Activated naive CD8-positive, alpha-beta T cell treated with anti-CD3 and anti-CD28 coated beads, Interleukin-2, amount 50 U/mL, for 24 hours (primary cell): ENCODE measurements at regions not wholly inside any gene's neighbourhood (a gene's known extent, or its start where the extent isn't known, plus 50 kb on each side); places are given as distances from the start of the nearest gene placed in this dataset.
"Not testable (repeated sequence)": the region's sequence is repeated elsewhere in the genome, so short reads cannot be mapped to it uniquely, and the experiment has no call there.

Experiments used
- ATAC-seq: fragments of 150-1000 bp; cut with Tn5 transposase; one replicate; pipeline ENCODE4 v1.10.0; 2021
- DNase-seq: peaks from one replicate; pipeline ENCODE4 v3.0.0; 2021
- H3K27ac Mint-ChIP-seq: one replicate; pipeline ENCODE4 v1.8.0; 2021; ENCODE audit warnings: mild to moderate bottlenecking, mixed read lengths
- H3K27me3 Mint-ChIP-seq: one replicate; pipeline ENCODE4 v1.8.0; 2021; ENCODE audit warnings: mixed read lengths
- H3K36me3 Mint-ChIP-seq: one replicate; pipeline ENCODE4 v1.8.0; 2021; ENCODE audit warnings: low read depth, mixed read lengths
- H3K4me1 Mint-ChIP-seq: one replicate; pipeline ENCODE4 v1.8.0; 2021; ENCODE audit warnings: mixed read lengths
- H3K4me3 Mint-ChIP-seq: one replicate; pipeline ENCODE4 v1.8.0; 2021; ENCODE audit warnings: mild to moderate bottlenecking, moderate library complexity, mixed read lengths
- H3K9me3 Mint-ChIP-seq: one replicate; pipeline ENCODE4 v1.8.0; 2021; ENCODE audit warnings: mixed read lengths

DNA sequence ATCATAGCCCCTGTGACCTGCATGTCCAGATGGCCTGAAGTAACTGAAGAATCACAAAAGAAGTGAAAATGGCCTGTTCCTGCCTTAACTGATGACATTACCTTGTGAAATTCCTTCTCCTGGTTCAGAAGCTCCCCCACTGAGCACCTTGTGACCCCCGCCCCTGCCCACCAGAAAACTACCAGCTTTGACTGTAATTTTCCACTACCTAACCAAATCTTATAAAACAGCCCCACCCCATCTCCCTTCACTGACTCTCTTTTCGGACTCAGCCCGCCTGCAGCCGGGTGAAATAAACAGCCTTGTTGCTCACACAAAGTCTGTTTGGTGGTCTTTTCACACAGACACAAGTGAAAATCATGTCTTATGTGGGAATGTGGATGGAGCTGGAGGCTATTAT is 373.9 kb upstream of the TRPC7 start:
- ATAC-seq, H3K4me3 Mint-ChIP-seq, H3K36me3 Mint-ChIP-seq, H3K27me3 Mint-ChIP-seq, DNase-seq, H3K27ac Mint-ChIP-seq, H3K4me1 Mint-ChIP-seq: not testable (repeated sequence)
- H3K9me3 Mint-ChIP-seq = peaks cover 24% of the 10 kb centered on the region

DNA sequence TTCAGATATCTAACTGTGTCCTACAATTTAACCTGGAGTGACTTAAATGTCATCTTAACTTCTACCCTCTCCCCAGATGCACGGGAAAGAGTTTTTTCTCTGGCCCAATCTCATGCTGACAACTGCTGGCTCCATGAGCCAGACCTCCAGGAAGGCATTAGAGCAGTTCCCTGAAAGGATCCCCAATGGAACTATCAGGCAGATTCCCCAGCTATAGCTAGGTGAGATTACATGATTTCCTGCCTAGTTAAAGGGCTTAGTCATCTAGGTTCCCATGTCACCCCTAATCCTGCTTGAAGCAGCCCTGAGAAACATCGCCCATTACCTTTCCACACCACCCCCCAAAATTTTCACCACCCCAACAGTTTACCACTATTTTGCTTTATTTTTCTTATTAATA is 373.5 kb upstream of the TRPC7 start:
- H3K4me3 Mint-ChIP-seq = no peak overlapping the region
- peaks cover 24% of the 10 kb centered on the region for H3K9me3 Mint-ChIP-seq
- H3K27me3 Mint-ChIP-seq = no peaks in the 10 kb centered on the region
- no peak for ATAC-seq
- no peaks in the 10 kb centered on the region for H3K4me1 Mint-ChIP-seq
- no peak for DNase-seq
- H3K27ac Mint-ChIP-seq = no peak overlapping the region
- H3K36me3 Mint-ChIP-seq = no peaks in the 10 kb centered on the region

DNA sequence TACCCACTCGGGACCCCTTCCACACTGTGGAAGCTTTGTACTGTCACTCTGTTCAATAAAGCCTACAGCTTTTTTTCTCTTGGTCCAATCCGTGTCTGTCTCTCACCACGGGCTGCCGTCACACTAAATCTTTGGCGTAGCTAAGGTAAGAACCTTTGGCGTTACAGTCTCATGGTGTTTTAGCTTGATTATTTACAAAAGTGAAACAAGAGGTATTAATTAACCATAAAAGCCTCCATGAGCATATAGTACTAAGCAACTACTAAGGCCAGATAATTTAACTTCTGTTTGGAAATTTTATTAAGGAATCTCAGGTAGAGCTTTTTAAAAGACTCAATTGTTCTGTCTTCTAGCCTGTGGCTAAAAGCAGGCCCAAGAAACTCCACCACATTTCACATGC is 370.7 kb upstream of the TRPC7 start:
- DNase-seq (no peak), ATAC-seq (no peak)
- H3K4me3 Mint-ChIP-seq = no peak overlapping the region
- H3K9me3 Mint-ChIP-seq = peaks cover 15% of the 10 kb centered on the region
- H3K4me1 Mint-ChIP-seq = no peaks in the 10 kb centered on the region
- no peak overlapping the region for H3K27ac Mint-ChIP-seq
- no peaks in the 10 kb centered on the region for H3K36me3 Mint-ChIP-seq
- H3K27me3 Mint-ChIP-seq = no peaks in the 10 kb centered on the region

DNA sequence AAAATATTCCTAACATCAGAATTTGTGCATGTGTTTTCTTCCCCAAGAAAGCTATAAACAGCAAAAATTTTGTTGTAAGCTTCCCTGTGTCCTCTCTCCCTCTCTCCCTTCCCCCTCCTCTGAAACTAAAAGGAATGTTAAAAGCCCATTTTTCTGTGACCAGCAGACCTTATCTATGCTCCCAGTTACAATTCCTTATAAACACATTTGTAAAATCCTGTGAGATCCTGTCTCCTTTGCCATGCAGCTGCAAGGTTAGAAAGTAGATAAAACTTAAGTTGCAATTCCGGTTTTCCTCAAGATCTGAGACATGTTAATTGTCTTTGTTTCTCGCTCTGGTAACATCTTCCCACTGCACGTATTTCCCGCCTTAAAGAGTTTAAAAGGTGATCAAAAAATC is 370.3 kb upstream of the TRPC7 start:
- H3K4me1 Mint-ChIP-seq, H3K4me3 Mint-ChIP-seq, H3K27me3 Mint-ChIP-seq, ATAC-seq, H3K27ac Mint-ChIP-seq, H3K36me3 Mint-ChIP-seq, DNase-seq: not testable (repeated sequence)
- H3K9me3 Mint-ChIP-seq = peaks cover 13% of the 10 kb centered on the region

- no peaks in the 10 kb centered on the region for H3K4me1 Mint-ChIP-seq
- H3K27ac Mint-ChIP-seq = no peak overlapping the region
- no peak for ATAC-seq
- H3K9me3 Mint-ChIP-seq = peaks cover 13% of the 10 kb centered on the region
- DNase-seq = no peak
- H3K36me3 Mint-ChIP-seq = no peaks in the 10 kb centered on the region
- H3K4me3 Mint-ChIP-seq = no peak overlapping the region
- H3K27me3 Mint-ChIP-seq = no peaks in the 10 kb centered on the region
Observed at GRCh38 chr5:136734628-136735027, 369.3 kb upstream of the TRPC7 start.

- no peak for ATAC-seq
Observed at GRCh38 chr5:136732751-136733150, 367.4 kb upstream of the TRPC7 start.

GRCh38 chr5:136731241-136731900 is 366.0 kb upstream of the TRPC7 start:
- ATAC-seq = no peak

More at GRCh38 chr5:136732751-136733150, 367.4 kb upstream of the TRPC7 start:
- H3K27me3 Mint-ChIP-seq = no peaks in the 10 kb centered on the region
- H3K27ac Mint-ChIP-seq = no peak overlapping the region
- no peak overlapping the region for H3K4me3 Mint-ChIP-seq
- H3K36me3 Mint-ChIP-seq = no peaks in the 10 kb centered on the region
- DNase-seq = no peak
- no peaks in the 10 kb centered on the region for H3K4me1 Mint-ChIP-seq
- peaks cover 8% of the 10 kb centered on the region for H3K9me3 Mint-ChIP-seq

DNA sequence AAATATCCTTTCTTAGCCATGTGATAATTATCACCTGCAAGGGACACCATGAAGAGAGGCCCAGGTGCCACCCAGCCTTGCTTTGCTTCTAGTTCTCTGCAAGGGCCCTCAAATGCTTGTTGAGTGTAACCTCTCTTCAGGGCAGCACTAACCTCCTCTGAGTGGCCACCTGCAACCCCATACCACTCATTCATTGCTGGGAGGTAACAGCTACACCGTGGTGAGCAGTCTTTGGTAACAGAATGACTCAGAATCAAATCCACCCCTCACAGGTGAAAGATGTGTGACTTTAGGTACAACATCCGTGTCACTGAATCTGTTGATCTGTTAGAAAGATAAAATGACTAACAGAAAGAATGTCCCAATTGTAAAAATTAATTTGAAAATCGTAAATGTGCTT is 365.1 kb upstream of the TRPC7 start:
- Mint-ChIP-seq H3K36me3 (no peaks in the 10 kb centered on the region), H3K4me3 (no peak overlapping the region), H3K9me3 (peaks cover 4% of the 10 kb centered on the region), H3K27me3 (no peaks in the 10 kb centered on the region), H3K4me1 (no peaks in the 10 kb centered on the region), H3K27ac (no peak overlapping the region)
- no peak for ATAC-seq
- no peak for DNase-seq

More at GRCh38 chr5:136731241-136731900, 366.0 kb upstream of the TRPC7 start:
- H3K4me1 Mint-ChIP-seq = no peaks in the 10 kb centered on the region
- H3K27me3 Mint-ChIP-seq = no peaks in the 10 kb centered on the region
- DNase-seq = no peak
- H3K9me3 Mint-ChIP-seq = peaks cover 4% of the 10 kb centered on the region
- H3K27ac Mint-ChIP-seq = no peak overlapping the region
- no peaks in the 10 kb centered on the region for H3K36me3 Mint-ChIP-seq
- H3K4me3 Mint-ChIP-seq = no peak overlapping the region

DNA sequence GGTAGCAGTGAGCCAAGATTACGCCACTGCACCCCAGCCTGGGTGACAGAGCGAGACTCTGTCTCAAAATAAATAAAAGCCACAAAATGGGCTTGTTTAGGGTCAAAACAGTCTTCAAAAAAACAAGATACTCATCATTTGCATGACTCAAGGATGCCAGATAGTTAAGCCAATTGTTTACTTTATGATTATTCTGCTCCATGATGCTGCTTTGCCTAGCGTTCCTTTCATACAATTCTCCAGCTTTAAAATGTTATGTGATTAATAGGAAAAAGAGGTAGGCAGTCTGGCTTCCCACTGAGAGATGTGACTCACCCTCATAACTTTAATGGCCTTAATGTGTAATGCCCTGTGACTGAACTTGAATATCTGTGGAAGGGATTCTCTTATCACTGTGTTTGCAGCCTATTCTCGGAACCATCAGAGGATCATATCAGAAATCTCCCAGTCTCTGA is 364.6 kb upstream of the TRPC7 start:
- no peak for ATAC-seq
- H3K4me3 Mint-ChIP-seq = no peak overlapping the region

GRCh38 chr5:136726506-136726905 is 361.2 kb upstream of the TRPC7 start:
- no peak for DNase-seq
- Mint-ChIP-seq H3K9me3 (peaks cover 4% of the 10 kb centered on the region), H3K27ac (no peak overlapping the region), H3K27me3 (no peaks in the 10 kb centered on the region), H3K4me1 (no peaks in the 10 kb centered on the region), H3K4me3 (no peak overlapping the region), H3K36me3 (no peaks in the 10 kb centered on the region)
- no peak for ATAC-seq

More for the DNA sequence above, 364.6 kb upstream of the TRPC7 start:
- Mint-ChIP-seq H3K36me3 (no peaks in the 10 kb centered on the region), H3K9me3 (peaks cover 4% of the 10 kb centered on the region), H3K27ac (no peak overlapping the region), H3K27me3 (no peaks in the 10 kb centered on the region), H3K4me1 (no peaks in the 10 kb centered on the region)
- DNase-seq = no peak

- peaks cover 4% of the 10 kb centered on the region for H3K9me3 Mint-ChIP-seq
- H3K4me3 Mint-ChIP-seq = no peak overlapping the region
- ATAC-seq = no peak
- no peak overlapping the region for H3K27ac Mint-ChIP-seq
- no peaks in the 10 kb centered on the region for H3K4me1 Mint-ChIP-seq
- H3K27me3 Mint-ChIP-seq = no peaks in the 10 kb centered on the region
- H3K36me3 Mint-ChIP-seq = no peaks in the 10 kb centered on the region
- no peak for DNase-seq
Observed at GRCh38 chr5:136724161-136724560, 358.8 kb upstream of the TRPC7 start.

GRCh38 chr5:136722581-136722980 is 357.2 kb upstream of the TRPC7 start:
- H3K9me3 Mint-ChIP-seq = peaks cover 4% of the 10 kb centered on the region
- DNase-seq (no peak), ATAC-seq (no peak)
- no peaks in the 10 kb centered on the region for H3K4me1 Mint-ChIP-seq
- H3K4me3 Mint-ChIP-seq = no peak overlapping the region
- no peak overlapping the region for H3K27ac Mint-ChIP-seq
- no peaks in the 10 kb centered on the region for H3K27me3 Mint-ChIP-seq
- no peaks in the 10 kb centered on the region for H3K36me3 Mint-ChIP-seq

- Mint-ChIP-seq H3K9me3 (peaks cover 4% of the 10 kb centered on the region), H3K36me3 (no peaks in the 10 kb centered on the region), H3K27me3 (no peaks in the 10 kb centered on the region), H3K4me1 (no peaks in the 10 kb centered on the region), H3K27ac (no peak overlapping the region), H3K4me3 (no peak overlapping the region)
- DNase-seq (no peak), ATAC-seq (no peak)
Observed at GRCh38 chr5:136722086-136722485, 356.7 kb upstream of the TRPC7 start.

DNA sequence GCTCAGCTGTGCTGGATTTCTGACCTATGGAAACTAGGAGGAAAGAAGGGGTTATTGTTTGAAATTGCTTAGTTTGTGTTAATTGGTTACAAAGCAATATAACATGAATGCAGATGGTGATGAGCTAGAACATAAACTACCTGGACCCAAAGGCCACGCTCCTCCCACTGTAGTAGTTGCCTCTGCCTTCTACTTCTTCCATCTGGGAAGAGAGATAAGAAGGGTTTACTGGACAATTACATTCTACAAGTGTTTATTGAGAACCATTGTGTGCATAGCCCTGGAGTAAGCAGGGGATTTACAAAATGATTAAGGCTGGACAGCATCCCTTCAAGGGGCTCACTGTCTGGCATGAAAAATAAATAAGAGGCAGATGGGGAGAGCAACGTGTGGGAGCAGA is 355.3 kb upstream of the TRPC7 start:
- H3K9me3 Mint-ChIP-seq = no peaks in the 10 kb centered on the region
- no peak overlapping the region for H3K4me3 Mint-ChIP-seq
- H3K4me1 Mint-ChIP-seq = no peaks in the 10 kb centered on the region
- no peaks in the 10 kb centered on the region for H3K27me3 Mint-ChIP-seq
- ATAC-seq (no peak), DNase-seq (no peak)
- no peaks in the 10 kb centered on the region for H3K36me3 Mint-ChIP-seq
- no peak overlapping the region for H3K27ac Mint-ChIP-seq

DNA sequence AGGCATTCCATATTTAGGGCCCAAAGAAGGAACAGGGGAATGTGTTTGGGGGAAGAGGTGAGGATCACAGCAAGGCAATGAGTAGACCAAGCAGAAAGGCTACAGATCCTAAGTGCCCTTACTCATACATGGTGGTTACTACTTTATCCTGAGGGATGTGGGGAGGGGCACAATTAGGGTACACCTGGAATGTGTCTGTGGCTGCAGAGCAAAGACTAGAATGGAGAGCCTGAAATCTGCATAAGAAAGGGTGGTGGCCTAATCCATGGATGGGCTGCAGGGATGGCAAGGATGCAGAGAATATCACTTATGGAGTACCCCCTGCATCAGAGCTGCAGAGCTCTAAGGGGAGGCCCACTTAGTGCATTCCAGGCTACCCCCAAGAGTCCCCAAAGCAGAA is 352.6 kb upstream of the TRPC7 start:
- no peaks in the 10 kb centered on the region for H3K27me3 Mint-ChIP-seq
- no peak overlapping the region for H3K4me3 Mint-ChIP-seq
- ATAC-seq (no peak), DNase-seq (no peak)
- H3K36me3 Mint-ChIP-seq = no peaks in the 10 kb centered on the region
- H3K27ac Mint-ChIP-seq = no peak overlapping the region
- H3K9me3 Mint-ChIP-seq = peaks cover 7% of the 10 kb centered on the region
- H3K4me1 Mint-ChIP-seq = no peaks in the 10 kb centered on the region

DNA sequence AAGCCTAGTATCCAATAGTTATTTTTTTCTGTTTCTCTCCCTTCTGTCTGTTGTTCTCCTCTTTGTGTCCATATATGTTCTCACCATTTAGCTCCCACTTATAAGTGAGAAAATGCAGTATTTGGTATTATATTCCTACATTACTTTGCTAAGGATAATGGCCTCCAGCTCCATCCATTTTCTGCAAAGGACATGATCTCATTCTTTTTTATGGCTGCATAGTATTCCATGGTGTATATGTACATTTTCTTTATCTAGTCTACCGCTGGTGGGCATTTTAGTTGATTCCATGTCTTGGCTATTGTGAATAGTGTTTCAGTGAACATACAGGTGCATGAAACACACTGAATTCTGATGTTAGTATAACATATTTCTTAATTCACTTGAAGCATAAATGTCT is 348.9 kb upstream of the TRPC7 start:
- ATAC-seq (no peak), DNase-seq (no peak)
- H3K27me3 Mint-ChIP-seq = no peaks in the 10 kb centered on the region
- no peak overlapping the region for H3K27ac Mint-ChIP-seq
- no peak overlapping the region for H3K4me3 Mint-ChIP-seq
- no peaks in the 10 kb centered on the region for H3K36me3 Mint-ChIP-seq
- H3K4me1 Mint-ChIP-seq = no peaks in the 10 kb centered on the region
- H3K9me3 Mint-ChIP-seq = peaks cover 11% of the 10 kb centered on the region
